ENCODE measurements at regions not wholly inside any gene's neighbourhood (a gene's known extent, or its start where the extent isn't known, plus 50 kb on each side); places are given as distances from the start of the nearest gene placed in this dataset.

- no peak for TF ChIP-seq CTCF (IDR thresholded peaks at IDR 0.05)
- TF ChIP-seq POLR2A (IDR thresholded peaks at IDR 0.05): no peak
- no peak for TF ChIP-seq POLR2AphosphoS5 (IDR thresholded peaks at IDR 0.05)
Measured at GRCh38 chr2:221258464-221258863, 313.6 kb downstream of the EPHA4 start.

Measured in transverse colon (tissue), 4 donors.